Inflammatory macrophage (primary cell): ENCODE measurements at regions not wholly inside any gene's neighbourhood (a gene's known extent, or its start where the extent isn't known, plus 50 kb on each side); places are given as distances from the start of the nearest gene placed in this dataset.
A peak's percentile ranks its signal among the peaks of the same experiment; 100 is the strongest.

Experiments used
- DNase-seq, 2 donors: peaks; one replicate each; pipeline ENCODE4 v3.0.0-alpha.2; 2020 to 2022

DNA sequence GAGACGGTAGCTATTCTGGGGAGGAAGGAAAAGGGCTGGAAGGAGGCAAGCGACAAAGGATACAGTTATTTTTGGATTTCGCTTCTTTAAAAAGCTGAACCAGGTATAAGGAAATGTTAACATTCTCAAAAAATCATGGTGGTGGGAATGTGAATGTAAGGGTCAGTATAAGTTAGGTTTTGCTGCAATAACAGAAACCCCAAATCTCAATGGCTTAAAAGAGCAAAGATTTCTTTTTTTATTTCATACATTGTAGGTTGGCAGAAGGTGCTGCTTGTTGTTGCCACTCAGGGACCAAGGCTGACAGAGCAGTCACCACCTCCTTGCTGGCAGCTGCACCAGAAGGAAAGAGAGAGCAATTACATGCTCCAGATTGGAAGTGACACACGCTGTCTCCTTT, 176.3 kb upstream of the LPP start:
- DNase-seq: no peak

DNA sequence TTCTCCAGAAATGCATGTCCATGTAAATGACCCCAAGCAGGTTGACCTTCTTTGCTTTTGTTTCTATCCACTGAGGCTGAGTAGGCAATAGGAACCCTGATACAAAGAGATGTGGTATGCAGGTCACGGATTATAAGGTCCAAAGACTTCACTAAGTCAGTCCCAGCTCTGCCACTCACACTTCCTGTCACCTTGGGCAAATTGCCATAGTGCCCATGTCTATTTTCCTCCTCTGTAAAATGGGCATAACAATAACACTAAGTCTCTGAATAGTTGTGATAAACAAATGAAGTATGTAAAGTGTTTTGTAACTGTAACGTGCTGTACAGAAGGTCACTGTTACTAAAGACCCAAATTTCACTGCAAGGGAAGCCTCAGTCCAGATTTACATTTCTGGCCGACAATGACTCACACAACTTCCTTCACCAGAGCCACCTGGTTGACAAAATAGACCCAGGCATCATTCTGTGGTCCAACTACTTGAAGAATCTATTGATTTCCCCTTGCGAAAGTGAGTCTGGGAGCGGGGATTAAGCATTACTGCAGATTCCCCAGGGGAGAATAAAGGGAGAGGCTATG, 175.4 kb upstream of the LPP start:
- DNase-seq: no peak

DNA sequence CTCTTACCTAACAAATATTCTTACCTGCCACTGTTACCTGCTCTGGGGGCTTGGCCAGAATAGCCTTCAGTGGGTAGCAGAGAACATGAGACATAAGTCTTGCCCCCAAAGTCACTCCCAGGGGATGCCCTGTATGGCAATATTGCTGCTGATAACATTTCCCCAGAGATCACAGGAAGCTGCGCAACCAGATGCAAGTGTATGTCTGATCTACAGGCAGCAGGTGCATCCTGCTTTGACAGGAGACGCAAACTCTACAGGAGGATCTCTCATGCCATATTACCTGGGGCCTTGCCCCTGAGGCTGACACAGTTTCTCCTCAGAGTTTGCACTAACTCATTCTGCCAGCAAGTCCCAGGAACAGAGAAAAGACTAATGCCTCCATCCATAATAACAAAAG, 174.4 kb upstream of the LPP start:
- DNase-seq: no peak

DNA sequence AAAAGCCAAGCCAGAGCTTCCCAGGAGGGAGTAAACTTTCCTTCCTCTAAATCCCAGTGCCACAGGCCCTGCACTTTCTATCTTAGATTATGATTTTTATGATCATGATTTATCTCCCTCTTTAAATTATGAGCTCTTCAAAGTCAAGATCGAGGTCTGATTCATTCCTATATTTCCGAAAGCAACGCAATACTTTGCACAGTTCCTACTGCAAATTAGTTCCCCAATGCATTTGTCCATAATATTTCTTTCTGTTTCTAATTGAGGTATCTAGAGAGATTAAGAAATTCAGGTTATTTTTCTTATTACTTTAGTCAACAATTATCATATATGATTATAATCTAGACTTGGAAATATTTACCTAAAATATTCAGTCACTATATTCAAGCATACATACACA, 173.1 kb upstream of the LPP start:
- DNase-seq: peak in 1 of 2 donors; percentile 15

DNA sequence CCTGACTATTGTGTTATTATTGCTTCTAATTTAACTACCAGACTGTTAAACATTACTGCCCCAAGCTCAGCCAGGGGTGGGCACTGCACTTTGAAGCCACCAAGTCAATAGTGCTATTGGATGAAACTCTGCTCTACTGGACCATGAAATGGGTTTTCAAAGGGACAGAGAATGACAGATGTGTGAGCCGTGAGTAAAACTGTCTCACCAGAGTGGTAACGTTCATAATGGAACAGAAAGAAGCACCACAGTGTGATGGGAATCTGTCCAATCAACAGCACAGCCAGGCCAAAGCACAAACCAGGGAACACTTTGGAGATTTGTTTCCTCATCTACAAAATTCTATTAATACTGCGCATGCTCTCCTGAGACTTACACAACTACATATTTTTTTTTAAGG, 171.8 kb upstream of the LPP start:
- DNase-seq: no peak

DNA sequence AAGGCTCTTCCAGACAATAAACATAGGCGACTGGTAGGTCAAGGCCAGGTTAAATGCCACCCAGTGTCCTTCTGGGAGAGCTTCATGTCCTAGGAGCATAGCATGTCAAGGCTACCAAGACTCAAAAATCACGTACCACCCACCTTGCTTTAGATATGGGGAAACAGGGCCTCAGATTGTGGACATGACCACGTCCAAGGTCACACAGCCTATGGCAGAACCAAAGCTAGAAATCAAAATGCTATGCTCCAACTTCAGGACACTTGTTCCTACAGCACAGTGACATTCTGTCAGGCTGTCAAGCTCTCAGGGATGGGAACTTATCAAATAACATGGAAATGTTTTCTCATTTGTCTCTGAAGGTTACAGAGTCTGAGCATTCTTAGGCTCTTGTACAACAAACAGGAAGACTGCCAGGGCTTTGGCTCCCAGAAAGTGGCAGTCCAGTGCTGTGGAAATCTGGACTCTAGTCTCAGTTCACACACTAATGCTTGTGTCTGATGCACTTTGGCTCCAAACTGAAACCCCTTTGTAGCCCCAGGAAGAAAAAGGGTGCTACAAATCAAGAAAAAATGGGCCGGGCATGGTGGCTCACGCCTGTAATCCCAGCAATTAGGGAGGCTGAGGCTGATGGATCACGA, 170.4 kb upstream of the LPP start:
- DNase-seq: no peak

DNA sequence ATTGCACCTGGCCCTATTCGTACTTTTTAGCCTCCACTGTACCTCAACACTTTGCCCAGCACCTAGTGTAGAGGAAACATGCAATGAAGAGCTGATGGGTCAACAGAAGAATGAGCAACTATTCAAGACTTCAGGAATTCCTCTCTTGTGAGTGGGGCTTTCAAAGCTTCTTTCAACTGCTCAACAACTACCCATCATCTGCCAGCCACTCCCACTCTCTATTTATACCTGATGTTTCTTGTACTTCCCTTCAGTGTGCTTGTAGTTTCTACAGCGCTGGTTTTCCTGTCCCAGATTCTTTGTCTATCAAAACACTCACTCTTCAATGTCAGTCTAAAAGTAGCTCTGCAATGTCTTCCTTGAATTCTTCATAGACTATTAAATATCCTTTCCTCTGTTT, 168.3 kb upstream of the LPP start:
- DNase-seq: no peak

DNA sequence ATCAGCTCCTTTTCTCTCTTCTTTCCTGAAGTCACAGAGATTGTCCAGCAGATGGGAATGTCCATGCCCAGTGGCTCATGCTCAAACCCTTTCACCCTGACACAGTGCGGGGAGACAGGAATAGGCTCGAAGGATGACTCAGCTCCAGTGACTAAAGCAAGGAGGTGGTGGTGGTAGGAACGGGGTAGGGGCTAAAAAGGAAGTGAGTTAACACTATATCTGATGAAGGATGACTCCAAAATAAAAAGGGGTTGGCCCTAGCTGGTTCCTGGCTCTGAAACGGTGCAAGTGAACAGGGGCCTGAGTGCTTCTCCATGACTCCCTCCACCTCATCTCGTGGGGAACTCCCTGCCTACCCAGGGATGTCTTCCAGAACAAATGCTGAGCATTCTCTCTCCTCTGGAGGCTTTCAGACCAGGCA, 167.4 kb upstream of the LPP start:
- DNase-seq: peak; percentile 51 to 70

DNA sequence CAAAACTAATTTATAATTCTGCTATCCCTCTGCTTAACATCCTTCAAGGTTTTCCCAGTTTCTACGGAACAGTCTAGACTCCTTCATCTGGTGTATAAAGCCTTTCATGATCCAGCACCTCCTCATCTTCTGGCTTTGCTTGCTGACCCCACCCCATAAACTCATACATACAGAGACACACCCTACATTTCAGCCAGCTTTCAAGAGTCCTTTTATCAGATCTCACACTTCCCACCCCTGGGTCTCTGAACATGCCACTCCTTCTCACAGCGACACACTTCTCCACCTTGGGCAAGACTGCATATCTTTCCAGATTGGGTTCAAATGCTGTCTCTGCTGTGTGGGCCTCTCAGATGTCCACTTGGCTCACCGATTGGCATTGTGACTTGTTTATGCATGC, 166.8 kb upstream of the LPP start:
- DNase-seq: no peak

DNA sequence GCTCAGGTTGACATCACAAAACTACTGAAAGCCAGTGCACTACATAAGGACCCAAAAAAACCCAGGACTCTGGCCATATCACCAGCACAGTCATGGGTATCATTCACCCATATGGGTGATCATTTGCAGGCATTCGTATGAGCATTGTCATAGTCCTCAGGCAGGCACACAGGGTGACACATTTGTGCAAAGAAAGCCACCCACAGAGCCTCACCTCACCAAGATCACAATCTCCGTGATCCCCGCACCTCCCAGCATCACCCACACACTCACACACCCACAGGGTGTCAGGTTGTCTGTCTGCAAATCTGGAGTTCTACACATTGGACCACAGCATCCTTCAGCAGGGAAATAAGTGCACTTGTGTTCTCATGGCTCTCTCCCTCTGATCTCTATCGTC, 166.0 kb upstream of the LPP start:
- no peak for DNase-seq

DNA sequence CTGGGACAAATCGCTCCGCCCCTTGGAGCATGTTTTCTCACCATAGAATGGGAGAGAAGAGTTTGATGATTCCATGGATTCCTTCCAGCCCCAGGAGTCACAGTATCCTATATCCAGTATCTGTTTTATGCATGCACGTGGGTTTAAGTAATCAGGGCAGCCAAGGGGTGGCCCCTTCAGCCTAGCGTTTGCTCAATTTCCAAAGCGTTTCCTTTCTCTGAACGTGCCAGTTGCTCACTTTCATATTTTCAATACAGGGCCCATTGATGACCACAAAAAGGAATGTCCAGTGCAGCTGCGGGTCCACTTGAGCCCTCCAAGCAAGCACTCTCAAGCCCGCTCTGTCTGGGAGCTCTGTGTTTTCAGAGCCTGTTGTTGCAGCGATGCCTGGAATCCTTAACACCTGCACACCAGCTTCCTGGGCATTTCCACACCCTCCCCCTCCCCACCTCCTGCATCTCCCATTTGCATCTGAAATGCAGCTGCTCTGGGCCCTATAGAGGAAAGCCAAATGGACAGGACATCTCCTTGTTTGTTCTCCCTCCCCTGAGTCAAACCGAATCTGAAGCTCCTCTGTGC, 164.3 kb upstream of the LPP start:
- no peak for DNase-seq

DNA sequence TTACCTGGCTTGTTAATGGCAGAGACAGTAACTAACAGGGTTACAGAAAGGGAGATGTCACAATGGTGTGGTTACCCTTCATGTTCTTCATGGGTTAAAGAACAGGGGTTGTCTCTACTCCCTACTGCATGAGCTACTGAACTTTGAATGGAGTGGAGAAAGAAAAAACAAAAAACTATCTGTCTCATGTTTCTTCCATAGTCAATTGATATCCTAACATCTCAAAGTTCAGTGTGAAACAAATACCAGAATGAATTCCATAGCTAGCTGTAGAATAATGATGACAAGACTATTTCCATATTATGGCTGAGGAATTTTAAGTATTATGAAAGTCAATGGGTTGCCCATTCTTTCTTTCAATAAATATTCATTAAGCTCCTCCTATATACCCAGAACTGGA, 161.3 kb upstream of the LPP start:
- DNase-seq: no peak

DNA sequence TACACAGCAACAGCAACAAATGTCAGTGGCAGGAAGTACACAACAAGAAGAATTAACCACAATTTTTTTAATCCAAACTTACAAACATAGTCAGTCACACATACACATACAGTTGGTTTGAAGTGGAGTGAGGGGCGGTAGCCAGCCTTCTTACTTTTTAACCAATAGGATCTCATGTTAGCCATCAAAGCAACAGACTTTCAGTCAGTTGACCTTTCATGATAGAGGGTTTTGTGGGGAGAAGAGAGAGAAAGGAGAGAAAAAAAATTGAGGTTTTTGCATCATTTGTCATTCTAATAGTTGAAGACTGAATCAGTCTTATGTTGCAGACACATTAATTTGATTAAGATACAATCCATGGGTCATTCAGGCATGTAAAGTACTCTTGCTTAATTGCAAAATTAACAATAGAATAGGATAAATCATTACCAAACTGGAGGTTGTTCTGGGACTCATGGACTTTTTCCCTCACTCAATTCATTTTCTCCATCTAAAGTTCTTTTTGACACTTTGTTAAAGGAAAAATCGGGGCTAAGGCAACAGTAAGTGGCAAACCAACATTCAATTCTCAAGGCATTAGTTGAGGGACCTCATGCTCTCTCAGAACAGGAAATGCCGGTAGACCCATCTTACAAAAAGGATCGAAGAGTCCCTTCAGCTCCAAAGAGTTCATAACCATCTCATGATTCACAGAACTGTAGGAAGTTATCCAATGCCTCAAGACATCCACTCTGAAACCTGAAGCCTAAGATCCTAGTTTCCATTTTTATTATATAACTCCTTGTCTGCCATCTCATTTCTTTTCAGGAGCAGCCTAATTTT, 159.5 kb upstream of the LPP start:
- DNase-seq: no peak

DNA sequence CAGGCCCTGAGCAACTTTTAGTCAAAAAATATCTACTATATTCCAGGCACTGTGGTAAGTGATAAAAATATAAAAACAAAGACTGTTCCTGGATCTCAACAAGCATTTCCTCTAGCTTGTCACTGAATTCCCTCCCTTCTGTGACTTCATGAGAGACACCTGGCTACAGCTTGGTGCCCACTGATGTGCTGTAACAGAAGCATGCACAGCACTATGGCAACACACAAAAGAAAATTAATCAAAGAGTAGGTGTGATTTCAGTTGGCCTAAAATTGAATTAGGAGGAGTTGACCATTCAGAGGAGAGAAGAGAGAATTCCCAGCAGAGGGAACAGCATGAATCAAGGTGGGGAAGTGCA, 158.9 kb upstream of the LPP start:
- DNase-seq: no peak

DNA sequence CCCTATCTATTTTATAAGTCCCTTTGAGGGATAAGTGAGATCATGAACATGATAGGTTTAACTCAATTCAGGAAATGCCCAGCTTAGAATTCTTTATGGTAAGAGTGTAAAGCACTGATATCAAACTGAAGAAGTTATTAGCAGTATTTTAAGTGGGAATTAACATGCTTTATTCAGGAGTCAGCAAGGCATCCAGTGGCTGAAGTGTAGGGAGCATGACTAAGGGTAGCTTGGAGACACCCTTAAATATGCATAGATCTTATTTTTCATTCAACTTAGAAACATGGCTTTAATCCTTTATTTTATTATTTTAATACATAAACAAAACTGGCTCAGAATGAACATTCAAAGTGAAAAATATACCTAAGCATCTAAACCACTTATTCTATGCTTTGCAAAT, 158.3 kb upstream of the LPP start:
- no peak for DNase-seq

DNA sequence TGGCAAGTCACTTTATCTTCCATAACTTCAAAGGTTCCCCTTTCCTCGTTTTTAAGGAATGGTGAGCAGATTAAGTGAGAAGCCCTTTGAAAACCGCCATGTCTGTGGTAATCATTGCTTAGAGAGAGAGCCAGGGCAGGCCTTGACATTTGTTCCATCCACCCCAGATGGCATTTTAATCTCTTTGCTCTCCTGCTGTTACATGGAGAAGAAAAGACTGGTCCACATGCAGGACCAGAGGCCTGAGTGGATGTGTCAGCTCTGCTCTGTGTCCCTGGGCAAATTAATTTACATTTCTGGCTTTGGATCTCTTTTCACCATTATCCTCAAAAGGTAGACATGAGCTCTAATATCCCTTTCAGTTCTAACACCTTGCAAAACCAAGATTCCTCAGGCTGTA, 157.3 kb upstream of the LPP start:
- DNase-seq: no peak

DNA sequence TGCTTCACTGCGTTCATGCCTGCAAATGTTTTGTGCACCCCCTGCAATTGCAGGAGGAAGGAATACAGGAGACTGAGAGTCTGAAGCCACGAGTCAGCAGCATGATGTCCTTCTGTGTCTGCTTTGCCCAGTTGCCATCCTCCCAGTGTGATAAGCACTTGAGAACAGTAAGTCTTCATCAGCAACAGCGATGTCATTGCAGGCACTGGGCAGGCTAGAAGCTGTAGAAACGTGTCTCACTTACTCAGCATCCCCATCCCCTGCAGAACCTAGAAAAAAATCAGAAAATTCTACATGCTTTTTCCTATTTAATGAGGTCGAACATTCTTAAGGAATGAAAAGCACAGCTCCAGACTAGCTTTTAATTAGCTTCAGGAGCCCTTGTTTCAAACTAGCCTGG, 156.5 kb upstream of the LPP start:
- DNase-seq: no peak

DNA sequence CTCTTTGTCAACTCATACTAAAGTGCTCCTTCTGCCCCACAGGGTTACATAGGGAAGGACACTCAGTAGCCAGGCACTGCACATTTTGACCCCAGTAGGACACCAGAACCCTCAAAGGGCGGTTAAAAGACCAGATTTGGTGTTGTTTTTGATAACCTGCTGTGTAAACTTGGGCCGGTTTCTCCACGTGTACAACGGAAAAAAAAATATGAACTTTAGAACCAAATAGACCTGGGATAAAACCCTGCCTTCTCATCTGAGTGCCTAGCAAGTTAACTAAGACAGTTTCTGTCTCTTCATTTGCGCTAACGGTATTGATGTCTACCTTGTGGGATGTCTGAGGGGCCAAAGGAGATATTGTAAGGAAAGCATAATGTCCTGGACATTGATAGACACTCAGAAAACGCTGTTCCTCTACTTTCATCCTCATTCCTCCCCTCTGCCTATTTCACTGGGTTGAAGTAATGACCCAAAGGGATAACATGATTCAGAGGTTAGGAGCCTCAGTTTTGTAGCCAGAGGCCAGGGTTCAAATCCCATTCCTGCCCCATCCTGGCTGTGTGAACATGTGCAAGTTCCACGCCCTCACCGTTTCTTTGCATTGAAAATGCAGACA, 155.9 kb upstream of the LPP start:
- no peak for DNase-seq

DNA sequence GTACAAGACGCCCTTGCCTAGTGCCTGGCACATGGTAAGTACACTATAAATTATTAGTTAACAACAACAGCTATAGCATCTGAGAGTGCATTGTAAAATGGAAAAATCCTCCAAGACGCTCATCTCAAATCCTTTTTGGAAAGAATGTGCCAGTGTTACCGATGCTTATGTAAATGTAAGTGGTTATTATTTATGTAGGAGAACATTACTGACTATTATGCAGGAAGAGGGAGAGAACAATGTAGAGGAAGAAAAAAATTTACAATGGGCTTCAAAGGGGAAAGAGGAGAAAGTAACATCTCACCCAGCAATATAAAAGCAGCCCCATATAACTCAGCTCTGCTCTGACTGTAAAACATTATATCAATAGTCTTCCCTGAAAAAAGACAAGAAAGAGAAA, 155.3 kb upstream of the LPP start:
- DNase-seq: no peak

DNA sequence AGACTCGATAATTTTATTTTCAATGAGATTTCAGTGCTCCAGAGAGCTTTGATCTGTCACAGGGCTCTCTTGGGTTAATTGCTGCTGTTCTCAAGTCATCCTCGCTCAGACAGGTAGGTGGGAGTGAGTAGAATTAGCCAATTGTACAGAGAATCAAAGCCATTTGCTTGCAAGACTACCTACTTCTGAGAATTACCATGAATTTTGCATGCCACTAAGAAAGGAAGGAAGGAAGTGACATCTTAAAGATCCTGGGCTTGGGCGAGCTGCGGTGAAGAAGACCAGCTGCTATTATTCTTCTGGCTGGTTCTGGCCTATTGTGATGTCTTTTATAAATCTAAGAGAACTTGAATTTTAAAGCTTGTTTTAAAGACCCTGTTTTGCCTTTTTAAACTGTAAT, 154.1 kb upstream of the LPP start:
- DNase-seq: peak; percentile 32 to 39

DNA sequence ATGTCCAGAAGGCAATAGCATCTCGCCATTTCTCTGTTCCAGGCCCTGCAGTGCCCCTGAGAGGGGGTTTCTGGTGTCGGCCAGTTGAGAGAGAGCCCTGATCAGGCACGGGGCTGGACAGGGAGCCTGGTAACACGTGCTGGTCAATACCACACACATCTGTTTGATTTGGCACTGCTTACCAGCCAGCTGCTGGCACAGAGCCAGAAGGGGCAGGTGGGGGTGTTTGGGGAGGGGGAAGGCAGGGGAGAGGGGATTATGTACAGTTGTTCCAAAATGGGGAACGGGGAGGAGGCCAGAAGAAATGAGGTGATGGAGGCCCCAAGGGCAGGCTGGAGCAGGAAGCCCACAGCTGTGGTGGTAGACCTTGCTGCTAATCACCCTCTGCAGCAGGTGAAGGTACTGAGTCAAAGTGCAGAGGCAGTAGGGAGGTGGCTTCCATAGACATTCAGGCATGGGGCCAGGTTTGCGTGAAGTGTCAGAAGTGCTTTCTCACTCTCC, 153.5 kb upstream of the LPP start:
- no peak for DNase-seq

DNA sequence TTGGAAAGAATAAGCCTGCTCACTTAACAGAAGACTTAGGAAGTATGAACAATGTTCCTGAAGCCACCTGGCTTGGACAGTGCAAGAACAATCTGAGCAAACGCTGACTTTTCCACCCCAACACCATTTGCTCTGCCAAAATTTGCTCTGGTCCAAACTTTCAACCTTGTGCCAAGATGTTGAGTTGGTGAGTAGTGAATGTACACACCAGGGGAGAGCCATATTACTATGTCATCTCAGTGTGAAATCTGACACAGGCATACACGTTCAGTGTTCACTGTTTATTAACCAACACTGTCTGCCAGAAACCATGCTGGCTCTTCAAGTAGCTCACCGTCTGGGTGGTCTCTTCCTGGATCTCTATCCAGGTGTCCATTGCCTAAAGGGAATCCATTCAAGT, 152.9 kb upstream of the LPP start:
- no peak for DNase-seq

DNA sequence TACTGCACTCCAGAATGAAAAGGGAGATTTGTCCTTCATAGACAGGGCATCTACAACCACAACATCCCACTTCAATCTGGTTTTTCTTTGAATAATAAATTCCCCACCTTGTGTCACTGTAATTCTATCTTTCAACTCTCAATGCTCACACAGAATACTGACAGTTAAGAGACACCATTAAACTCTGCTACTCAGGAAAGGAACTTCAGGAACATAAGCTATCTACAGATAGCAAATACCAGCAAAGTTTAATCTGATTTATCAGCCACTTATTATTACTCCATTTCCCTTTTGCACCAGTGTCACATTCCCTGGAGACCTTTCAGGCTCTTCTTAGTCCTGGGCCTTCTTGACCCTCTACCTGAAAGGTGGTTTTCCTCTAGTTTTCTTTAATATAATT, 152.0 kb upstream of the LPP start:
- DNase-seq: no peak
